H9 (cell line): ENCODE measurements at regions not wholly inside any gene's neighbourhood (a gene's known extent, or its start where the extent isn't known, plus 50 kb on each side); places are given as distances from the start of the nearest gene placed in this dataset.
A peak's percentile ranks its signal among the peaks of the same experiment; 100 is the strongest.

Experiments used
- DNase-seq: peaks from one replicate; pipeline ENCODE4 v3.0.0-alpha.2; 2017
- H2AFZ ChIP-seq: one replicate; pipeline ENCODE4 v1.6.1; 2013; ENCODE audit warnings: mild to moderate bottlenecking, low read length, control low read depth, moderate library complexity
- H2AK5ac ChIP-seq: 2 replicates; pipeline ENCODE4 v1.6.1; 2013; ENCODE audit warnings: low read length, control low read depth, mixed read lengths; ENCODE audit not compliant: insufficient read length
- H2BK120ac ChIP-seq: one replicate; pipeline ENCODE4 v1.6.1; 2013; ENCODE audit warnings: low read depth, mild to moderate bottlenecking, low read length, control low read depth, inconsistent platforms; ENCODE audit not compliant: poor library complexity, severe bottlenecking
- H2BK12ac ChIP-seq: 2 replicates; pipeline ENCODE4 v1.6.1; 2013; ENCODE audit warnings: low read length, control low read depth, mixed read lengths, low read depth; ENCODE audit not compliant: insufficient read length
- H2BK15ac ChIP-seq: 2 replicates; pipeline ENCODE4 v1.6.1; 2013; ENCODE audit warnings: low read depth, low read length, control low read depth
- H2BK20ac ChIP-seq: one replicate; pipeline ENCODE4 v1.6.1; 2013; ENCODE audit warnings: low read depth, mild to moderate bottlenecking, low read length, control low read depth, inconsistent platforms; ENCODE audit not compliant: poor library complexity, severe bottlenecking
- H2BK5ac ChIP-seq: 2 replicates; pipeline ENCODE4 v1.6.1; 2013; ENCODE audit warnings: low read length, control low read depth, mixed read lengths; ENCODE audit not compliant: insufficient read length
- H3K14ac ChIP-seq: 2 replicates; pipeline ENCODE4 v1.6.1; 2013; ENCODE audit warnings: low read length, control low read depth; ENCODE audit not compliant: insufficient read depth
- H3K18ac ChIP-seq: 2 replicates; pipeline ENCODE4 v1.6.1; 2013; ENCODE audit warnings: low read depth, mild to moderate bottlenecking, mixed read lengths, low read length, control low read depth; ENCODE audit not compliant: insufficient read length
- H3K23ac ChIP-seq: 2 replicates; pipeline ENCODE4 v1.6.1; 2013; ENCODE audit warnings: low read length, control low read depth, mixed read lengths, low read depth; ENCODE audit not compliant: insufficient read length
- H3K23me2 ChIP-seq: 2 replicates; pipeline ENCODE4 v1.6.1; 2013; ENCODE audit warnings: low read depth, mild to moderate bottlenecking, mixed read lengths, low read length, control low read depth; ENCODE audit not compliant: insufficient read length, poor library complexity, severe bottlenecking
- H3K27ac ChIP-seq: 2 replicates; pipeline ENCODE4 v1.5.1; 2013; ENCODE audit warnings: low read length, control low read depth, mixed read lengths, low read depth; ENCODE audit not compliant: insufficient read length
- H3K27me3 ChIP-seq: 2 replicates; pipeline ENCODE4 v1.6.1; 2013; ENCODE audit warnings: low read length, control low read depth, inconsistent platforms; ENCODE audit not compliant: insufficient read depth
- H3K4ac ChIP-seq: 2 replicates; pipeline ENCODE4 v1.6.1; 2013; ENCODE audit warnings: low read depth, mild to moderate bottlenecking, control low read depth, inconsistent platforms, low read length, moderate library complexity
- H3K4me1 ChIP-seq: 2 replicates; pipeline ENCODE4 v1.6.1; 2013; ENCODE audit warnings: low read length, control low read depth, inconsistent platforms; ENCODE audit not compliant: insufficient read depth
- H3K4me2 ChIP-seq: 2 replicates; pipeline ENCODE4 v1.6.1; 2013; ENCODE audit warnings: low read length, control low read depth, mixed read lengths; ENCODE audit not compliant: insufficient read length, insufficient read depth
- H3K56ac ChIP-seq: 2 replicates; pipeline ENCODE4 v1.6.1; 2013; ENCODE audit warnings: low read depth, mild to moderate bottlenecking, mixed read lengths, low read length, control low read depth; ENCODE audit not compliant: insufficient read length
- H3K79me1 ChIP-seq: 2 replicates; pipeline ENCODE4 v1.6.1; 2013; ENCODE audit warnings: low read depth, mild to moderate bottlenecking, moderate library complexity, low read length, control low read depth, inconsistent platforms; ENCODE audit not compliant: insufficient read depth, poor library complexity, severe bottlenecking
- H3K79me2 ChIP-seq: 2 replicates; pipeline ENCODE4 v1.6.1; 2013; ENCODE audit warnings: low read length, control low read depth, inconsistent platforms; ENCODE audit not compliant: insufficient read depth
- H3K9ac ChIP-seq: 2 replicates; pipeline ENCODE4 v1.6.1; 2013; ENCODE audit warnings: low read length, control low read depth, mixed read lengths; ENCODE audit not compliant: insufficient read length; ENCODE audit errors: extremely low read depth
- H3K9me3 ChIP-seq: one replicate; pipeline ENCODE4 v1.6.1; 2013; ENCODE audit warnings: low read depth, low read length, inconsistent platforms; ENCODE audit not compliant: control insufficient read depth
- H3T11ph ChIP-seq: one replicate; pipeline ENCODE4 v1.6.1; 2013; ENCODE audit warnings: mild to moderate bottlenecking, low read length, control low read depth, inconsistent platforms
- H4K20me1 ChIP-seq: one replicate; pipeline ENCODE4 v1.6.1; 2013; ENCODE audit not compliant: control insufficient read depth, insufficient read length, insufficient read depth
- H4K5ac ChIP-seq: 2 replicates; pipeline ENCODE4 v1.6.1; 2013; ENCODE audit warnings: low read depth, mild to moderate bottlenecking, mixed read lengths, low read length, control low read depth; ENCODE audit not compliant: insufficient read length
- H4K8ac ChIP-seq: replicated peaks from 2 replicates; pipeline ENCODE4 v1.6.1; 2013; ENCODE audit warnings: low read length, control low read depth, mixed read lengths, low read depth; ENCODE audit not compliant: insufficient read length
- H4K91ac ChIP-seq: 2 replicates; pipeline ENCODE4 v1.6.1; 2013; ENCODE audit warnings: low read depth, mild to moderate bottlenecking, moderate library complexity, mixed read lengths, low read length, control low read depth; ENCODE audit not compliant: insufficient read length
- H3K27ac Mint-ChIP-seq, 3 experiments: 2 replicates in 2 of 3; 3 replicates in 1 of 3; pipeline ENCODE4 v1.8.0; 2020 to 2021; ENCODE audit warnings: mixed read lengths in 3 of 3, mild to moderate bottlenecking in 1 of 3, moderate library complexity in 1 of 3
- H3K27me3 Mint-ChIP-seq: 2 replicates; pipeline ENCODE4 v1.8.0; 2021; ENCODE audit warnings: low read depth, mild to moderate bottlenecking, moderate library complexity, mixed read lengths
- H3K36me3 Mint-ChIP-seq, 3 experiments: 2 replicates in 2 of 3; 3 replicates in 1 of 3; pipeline ENCODE4 v1.8.0; 2020 to 2021; ENCODE audit warnings: low read depth in 3 of 3, mixed read lengths in 3 of 3; ENCODE audit not compliant: insufficient read depth in 1 of 3
- H3K4me1 Mint-ChIP-seq, 2 experiments: 2 replicates each; pipeline ENCODE4 v1.8.0; 2020; ENCODE audit warnings: mixed read lengths in 2 of 2
- H3K4me3 Mint-ChIP-seq, 2 experiments: 2 replicates in 1 of 2; 3 replicates in 1 of 2; pipeline ENCODE4 v1.8.0; 2020 to 2021; ENCODE audit warnings: mild to moderate bottlenecking in 2 of 2, mixed read lengths in 2 of 2, moderate library complexity in 1 of 2
- H3K9me3 Mint-ChIP-seq, 2 experiments: 2 replicates in 1 of 2; 3 replicates in 1 of 2; pipeline ENCODE4 v1.8.0; 2020; ENCODE audit warnings: mild to moderate bottlenecking in 2 of 2, mixed read lengths in 2 of 2, moderate library complexity in 1 of 2
- WGBS: extraction: QIAGEN DNeasy Blood & Tissue Kit; methylation state at CpG from one replicate; pipeline ENCODE4 v1.1.7; 2013; ENCODE audit warnings: missing lambda C conversion rate, low lambda C conversion rate, mixed read lengths; ENCODE audit not compliant: insufficient read length; ENCODE audit errors: extremely low coverage; 5-methylcytosine and 5-hydroxymethylcytosine counted together
- TF ChIP-seq, protein P1 (sequence below): fragments of 200-600 bp; sonication (generic); conservative IDR thresholded peaks from 3 replicates; pipeline ENCODE4 v1.8.0; 2021; ENCODE audit warnings: antibody characterized with exemption, mild to moderate bottlenecking

DNA sequence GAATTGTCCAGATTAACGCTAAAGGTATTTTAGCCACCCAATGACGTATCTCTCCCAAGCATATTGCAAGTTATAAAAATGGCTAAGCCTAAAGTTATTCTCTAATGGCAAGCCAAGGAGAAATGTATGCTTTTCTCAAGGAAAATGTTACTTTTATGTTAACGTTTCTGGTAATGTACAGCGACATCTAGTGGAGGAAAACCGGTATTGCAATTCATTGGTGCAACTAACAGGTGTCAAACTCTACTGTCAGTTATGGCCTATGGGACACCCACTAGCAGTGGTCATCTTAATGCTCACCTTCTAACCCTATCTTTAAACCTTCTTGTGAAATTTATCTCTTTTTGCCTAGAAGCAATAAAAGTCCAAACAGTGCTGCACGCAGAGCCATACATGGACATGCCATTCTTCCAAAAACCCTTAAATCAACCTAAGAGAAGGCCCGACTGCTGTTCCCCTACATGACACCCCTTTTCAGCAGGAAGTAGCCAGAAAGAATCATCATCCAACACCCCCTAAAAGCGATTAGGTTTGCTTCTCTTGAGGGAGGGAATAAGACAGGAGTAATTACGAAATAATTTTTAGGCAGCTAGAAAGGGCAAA lies 68.7 kb upstream of the LRIF1 start:
- H3K79me1 ChIP-seq, result no peaks in the 10 kb centered on the region
- H3K27ac Mint-ChIP-seq, result no peak overlapping the region
- no CpG with 5 or more reads among the region's 9 CpGs for WGBS

More for the DNA sequence above, 68.7 kb upstream of the LRIF1 start:
- no peak for DNase-seq
- H3T11ph ChIP-seq, result no peak overlapping the region
- Mint-ChIP-seq H3K4me1 (peaks cover 0 to 2% of the 10 kb centered on the region in 2 experiments; a peak in 1 of 4 replicates), H3K9me3 (peaks cover 36% of the 10 kb centered on the region in 2 experiments), H3K27me3 (no peaks in the 10 kb centered on the region), H3K4me3 (no peak overlapping the region), H3K36me3 (no peaks in the 10 kb centered on the region; a peak in 1 of 7 replicates)
- no peak overlapping the region for H2BK15ac ChIP-seq
- no peak overlapping the region for H4K8ac ChIP-seq
- H3K9me3 ChIP-seq, result no peaks in the 10 kb centered on the region
- H4K5ac ChIP-seq, result no peak overlapping the region
- no peak overlapping the region for H3K23ac ChIP-seq
- H4K20me1 ChIP-seq, result no peaks in the 10 kb centered on the region
- no peak overlapping the region for H3K56ac ChIP-seq
- H2AFZ ChIP-seq, result no peak overlapping the region
- H2BK12ac ChIP-seq, result no peak overlapping the region
- no peak overlapping the region for H3K9ac ChIP-seq
- H2AK5ac ChIP-seq, result no peak overlapping the region
- H3K79me2 ChIP-seq, result no peaks in the 10 kb centered on the region
- H3K14ac ChIP-seq, result no peak overlapping the region
- no peaks in the 10 kb centered on the region for H3K4me1 ChIP-seq
- H3K27me3 ChIP-seq, result no peaks in the 10 kb centered on the region
- no peak overlapping the region for H2BK120ac ChIP-seq
- H3K23me2 ChIP-seq, result no peaks in the 10 kb centered on the region
- H4K91ac ChIP-seq, result no peak overlapping the region
- H2BK5ac ChIP-seq, result no peak overlapping the region
- H3K4me2 ChIP-seq, result no peak overlapping the region
- H2BK20ac ChIP-seq, result no peak overlapping the region
- no peak overlapping the region for H3K27ac ChIP-seq
- TF ChIP-seq, protein P1, sequence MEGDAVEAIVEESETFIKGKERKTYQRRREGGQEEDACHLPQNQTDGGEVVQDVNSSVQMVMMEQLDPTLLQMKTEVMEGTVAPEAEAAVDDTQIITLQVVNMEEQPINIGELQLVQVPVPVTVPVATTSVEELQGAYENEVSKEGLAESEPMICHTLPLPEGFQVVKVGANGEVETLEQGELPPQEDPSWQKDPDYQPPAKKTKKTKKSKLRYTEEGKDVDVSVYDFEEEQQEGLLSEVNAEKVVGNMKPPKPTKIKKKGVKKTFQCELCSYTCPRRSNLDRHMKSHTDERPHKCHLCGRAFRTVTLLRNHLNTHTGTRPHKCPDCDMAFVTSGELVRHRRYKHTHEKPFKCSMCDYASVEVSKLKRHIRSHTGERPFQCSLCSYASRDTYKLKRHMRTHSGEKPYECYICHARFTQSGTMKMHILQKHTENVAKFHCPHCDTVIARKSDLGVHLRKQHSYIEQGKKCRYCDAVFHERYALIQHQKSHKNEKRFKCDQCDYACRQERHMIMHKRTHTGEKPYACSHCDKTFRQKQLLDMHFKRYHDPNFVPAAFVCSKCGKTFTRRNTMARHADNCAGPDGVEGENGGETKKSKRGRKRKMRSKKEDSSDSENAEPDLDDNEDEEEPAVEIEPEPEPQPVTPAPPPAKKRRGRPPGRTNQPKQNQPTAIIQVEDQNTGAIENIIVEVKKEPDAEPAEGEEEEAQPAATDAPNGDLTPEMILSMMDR, result peak; percentile 86
- H3K4ac ChIP-seq, result no peak overlapping the region
- H3K18ac ChIP-seq, result no peak overlapping the region
